Calu3 (cell line): ENCODE measurements at regions not wholly inside any gene's neighbourhood (a gene's known extent, or its start where the extent isn't known, plus 50 kb on each side); places are given as distances from the start of the nearest gene placed in this dataset.

ENCODE experiments used
- BruUV-seq: library from RNA; stranded (reverse); fragments of 400-500 nt; replicated peaks from 2 replicates; lab custom pipeline; 2021; lab: Mats Ljungman, UMichigan
- CTCF ChIA-PET: fragments of 300-600 bp; sonication (Branson Sonifier 250); formaldehyde crosslinking; loops from one replicate; lab custom pipeline; 2022; ENCODE audit warnings: antibody characterized with exemption; lab: Charles Lee
- DNase-seq: peaks from one replicate; pipeline ENCODE4 v3.0.0; 2022
- H3K27ac Mint-ChIP-seq: one replicate; pipeline ENCODE4 v1.8.0; 2022; ENCODE audit warnings: mixed read lengths; ENCODE audit not compliant: unreplicated experiment
- H3K27me3 Mint-ChIP-seq: one replicate; pipeline ENCODE4 v1.8.0; 2022; ENCODE audit warnings: mixed read lengths; ENCODE audit not compliant: unreplicated experiment
- H3K36me3 Mint-ChIP-seq: one replicate; pipeline ENCODE4 v1.8.0; 2022; ENCODE audit warnings: mild to moderate bottlenecking, moderate library complexity, mixed read lengths; ENCODE audit not compliant: insufficient read depth, unreplicated experiment
- H3K4me1 Mint-ChIP-seq: one replicate; pipeline ENCODE4 v1.8.0; 2022; ENCODE audit warnings: mild to moderate bottlenecking, low read depth, mixed read lengths; ENCODE audit not compliant: unreplicated experiment
- H3K4me3 Mint-ChIP-seq: one replicate; pipeline ENCODE4 v1.8.0; 2022; ENCODE audit warnings: mild to moderate bottlenecking, low read depth, moderate library complexity, mixed read lengths; ENCODE audit not compliant: unreplicated experiment
- H3K9me3 Mint-ChIP-seq: one replicate; pipeline ENCODE4 v1.8.0; 2022; ENCODE audit warnings: low read depth, mixed read lengths; ENCODE audit not compliant: unreplicated experiment
- intact Hi-C: fragments of 100-400 bp; cut with micrococcal nuclease; formaldehyde crosslinking; loops from one replicate; pipeline ENCODE4 v1.10.0; 2022; ENCODE audit not compliant: unreplicated experiment
- TF ChIP-seq, protein P1 (sequence below): fragments of 200-600 bp; IDR thresholded peaks from one replicate; pipeline ENCODE4 v1.8.0; 2022; ENCODE audit warnings: antibody characterized with exemption; ENCODE audit not compliant: unreplicated experiment

DNA sequence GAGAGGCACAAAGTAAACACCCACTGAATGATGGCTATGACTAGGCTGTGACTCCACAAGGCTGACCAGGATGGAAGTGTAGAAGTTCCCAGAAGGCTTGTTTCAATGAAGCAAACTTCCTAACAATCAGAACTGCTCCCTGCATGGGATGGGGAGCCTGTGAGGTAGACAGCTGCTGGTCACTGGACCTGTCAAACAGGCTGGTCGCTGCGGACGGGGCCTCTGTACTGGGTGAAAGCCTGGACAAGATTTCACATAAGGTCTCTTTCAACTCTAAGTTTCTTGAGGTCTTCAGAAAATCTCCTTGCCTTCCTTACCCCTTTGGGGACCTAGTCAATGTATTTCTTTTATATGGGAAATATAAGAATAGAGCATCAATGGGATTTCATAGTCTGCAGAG, 438.2 kb downstream of the BUD13 start:
- Mint-ChIP-seq H3K4me3 (no peak overlapping the region), H3K36me3 (no peaks in the 10 kb centered on the region), H3K9me3 (no peaks in the 10 kb centered on the region), H3K27ac (no peak overlapping the region), H3K27me3 (peaks cover 26% of the 10 kb centered on the region), H3K4me1 (no peaks in the 10 kb centered on the region)
- DNase-seq: no peak
- intact Hi-C loops: no loop called here
- TF ChIP-seq, protein P1, sequence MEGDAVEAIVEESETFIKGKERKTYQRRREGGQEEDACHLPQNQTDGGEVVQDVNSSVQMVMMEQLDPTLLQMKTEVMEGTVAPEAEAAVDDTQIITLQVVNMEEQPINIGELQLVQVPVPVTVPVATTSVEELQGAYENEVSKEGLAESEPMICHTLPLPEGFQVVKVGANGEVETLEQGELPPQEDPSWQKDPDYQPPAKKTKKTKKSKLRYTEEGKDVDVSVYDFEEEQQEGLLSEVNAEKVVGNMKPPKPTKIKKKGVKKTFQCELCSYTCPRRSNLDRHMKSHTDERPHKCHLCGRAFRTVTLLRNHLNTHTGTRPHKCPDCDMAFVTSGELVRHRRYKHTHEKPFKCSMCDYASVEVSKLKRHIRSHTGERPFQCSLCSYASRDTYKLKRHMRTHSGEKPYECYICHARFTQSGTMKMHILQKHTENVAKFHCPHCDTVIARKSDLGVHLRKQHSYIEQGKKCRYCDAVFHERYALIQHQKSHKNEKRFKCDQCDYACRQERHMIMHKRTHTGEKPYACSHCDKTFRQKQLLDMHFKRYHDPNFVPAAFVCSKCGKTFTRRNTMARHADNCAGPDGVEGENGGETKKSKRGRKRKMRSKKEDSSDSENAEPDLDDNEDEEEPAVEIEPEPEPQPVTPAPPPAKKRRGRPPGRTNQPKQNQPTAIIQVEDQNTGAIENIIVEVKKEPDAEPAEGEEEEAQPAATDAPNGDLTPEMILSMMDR: no peak
- BruUV-seq: no TSS peak
- CTCF ChIA-PET: no interaction called here

DNA sequence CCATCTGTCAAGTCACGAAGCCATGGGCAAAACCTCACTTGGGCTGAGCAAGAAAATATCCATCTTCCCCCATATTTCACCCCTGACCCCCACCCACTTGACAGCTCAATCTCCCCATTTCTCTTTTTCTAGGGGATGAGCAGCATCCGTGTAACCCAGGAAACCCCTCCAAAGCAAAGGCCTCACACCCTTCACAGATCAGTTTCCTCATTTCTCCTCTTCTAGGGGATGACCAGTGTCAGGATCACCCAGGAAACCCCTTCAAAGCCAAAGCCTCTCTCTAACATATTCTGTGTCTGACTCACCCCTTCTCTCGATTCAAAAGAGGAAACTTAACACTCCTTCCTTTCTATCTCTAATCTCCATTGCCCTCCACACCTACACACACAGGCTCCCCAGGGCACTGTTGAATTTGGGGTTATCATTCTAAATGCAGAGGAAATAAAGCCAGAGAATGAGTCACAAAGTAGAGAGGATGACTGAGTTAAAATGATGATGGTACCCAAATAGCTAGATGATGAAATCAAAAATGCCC, 439.7 kb downstream of the BUD13 start:
- Mint-ChIP-seq H3K27me3 (peaks cover 38% of the 10 kb centered on the region), H3K27ac (no peak overlapping the region), H3K36me3 (no peaks in the 10 kb centered on the region), H3K4me3 (no peak overlapping the region), H3K9me3 (no peaks in the 10 kb centered on the region), H3K4me1 (no peaks in the 10 kb centered on the region)
- DNase-seq: no peak
- intact Hi-C loops: no loop called here
- BruUV-seq: no TSS peak
- TF ChIP-seq, protein P1: no peak
- CTCF ChIA-PET: no interaction called here

DNA sequence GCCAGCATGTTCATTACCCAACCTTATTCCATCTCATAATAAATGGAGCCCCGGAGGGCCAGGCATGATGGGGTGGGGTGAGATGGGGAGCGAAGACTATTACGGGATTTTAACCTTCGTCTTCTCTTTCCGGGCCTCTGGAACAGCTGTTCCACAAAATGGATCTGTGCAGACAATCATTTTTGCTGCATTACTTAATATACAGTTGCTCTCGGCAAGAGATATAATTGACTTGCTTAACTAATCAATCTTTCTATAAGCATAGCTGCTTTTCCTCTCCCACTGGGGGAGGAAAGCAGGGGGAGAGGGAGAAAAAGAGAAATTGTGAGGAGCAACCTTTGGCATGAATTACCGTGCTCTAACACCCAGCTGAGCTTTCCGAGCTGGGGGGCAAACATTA, 440.4 kb downstream of the BUD13 start:
- Mint-ChIP-seq H3K27me3 (peaks cover 44% of the 10 kb centered on the region), H3K36me3 (no peaks in the 10 kb centered on the region), H3K9me3 (no peaks in the 10 kb centered on the region), H3K27ac (no peak overlapping the region), H3K4me1 (no peaks in the 10 kb centered on the region), H3K4me3 (no peak overlapping the region)
- TF ChIP-seq, protein P1: no peak
- CTCF ChIA-PET: no interaction called here
- DNase-seq: no peak
- intact Hi-C loops: no loop called here
- no TSS peak for BruUV-seq

DNA sequence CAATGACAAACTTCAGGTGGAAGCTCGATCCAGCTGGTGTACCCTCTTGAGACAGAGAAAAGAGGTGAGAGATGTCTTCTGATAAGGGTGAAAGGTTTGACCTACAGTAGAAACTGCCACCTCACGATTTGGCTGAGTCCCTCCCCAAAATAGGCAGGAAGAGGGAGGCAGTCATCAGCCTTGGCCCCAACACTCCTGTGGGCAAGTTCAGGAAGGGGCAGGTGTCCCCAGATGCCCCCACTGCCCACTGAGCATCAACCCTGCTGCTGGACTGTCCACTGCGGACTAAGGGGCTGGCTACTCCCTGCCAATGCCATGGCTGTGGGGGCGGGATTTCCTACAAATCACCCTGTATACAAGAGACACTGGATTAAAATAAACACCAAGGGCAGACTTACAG, 441.4 kb downstream of the BUD13 start:
- Mint-ChIP-seq H3K27ac (no peak overlapping the region), H3K4me1 (no peaks in the 10 kb centered on the region), H3K27me3 (peaks cover 41% of the 10 kb centered on the region), H3K9me3 (no peaks in the 10 kb centered on the region), H3K36me3 (no peaks in the 10 kb centered on the region), H3K4me3 (no peak overlapping the region)
- CTCF ChIA-PET: no interaction called here
- no peak for DNase-seq
- BruUV-seq: no TSS peak
- intact Hi-C loops: no loop called here
- TF ChIP-seq, protein P1: no peak
